Activated T-cell treated with anti-CD3 and anti-CD28 coated beads for 24 hours (primary cell): ENCODE measurements at regions not wholly inside any gene's neighbourhood (a gene's known extent, or its start where the extent isn't known, plus 50 kb on each side); places are given as distances from the start of the nearest gene placed in this dataset.
"Not testable (repeated sequence)": the region's sequence is repeated elsewhere in the genome, so short reads cannot be mapped to it uniquely, and the experiment has no call there.

Experiments
- DNase-seq: peaks from one replicate; pipeline ENCODE4 v3.0.0-alpha.2; 2020; ENCODE audit warnings: low read depth

DNA sequence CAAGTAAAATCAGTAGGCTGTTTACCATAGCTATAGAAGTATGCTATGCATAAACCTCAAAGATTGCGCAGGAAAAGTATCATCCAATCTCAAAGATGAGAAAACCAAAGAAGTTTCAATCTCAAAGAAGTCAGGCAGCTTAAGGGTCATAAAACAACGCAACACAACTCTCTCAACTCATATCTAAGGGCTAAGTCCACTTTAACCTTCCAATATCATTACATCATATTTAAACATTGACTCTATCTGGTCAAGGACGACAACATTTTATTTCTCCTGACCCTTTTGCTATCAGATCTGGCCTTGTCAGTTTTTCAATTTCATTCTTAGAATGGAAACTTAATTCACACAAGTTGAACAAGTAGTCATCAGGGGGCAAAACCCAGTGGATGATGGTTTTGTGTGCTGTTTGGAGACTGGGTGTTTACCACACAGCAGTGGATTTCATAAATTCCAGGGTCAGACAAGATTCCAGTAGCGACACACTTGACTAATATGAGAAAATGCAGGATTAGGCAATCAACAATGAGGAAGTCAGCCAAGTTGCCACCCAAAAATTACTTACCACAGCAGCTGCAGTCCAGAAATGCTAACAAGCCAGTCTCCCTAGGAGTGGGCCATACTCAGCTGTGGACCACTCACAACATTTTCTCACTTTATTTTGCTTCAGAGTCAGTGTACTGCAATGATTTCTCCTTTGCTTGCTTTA, 108.7 kb upstream of the NBPF26 start:
- not testable (repeated sequence) for DNase-seq

DNA sequence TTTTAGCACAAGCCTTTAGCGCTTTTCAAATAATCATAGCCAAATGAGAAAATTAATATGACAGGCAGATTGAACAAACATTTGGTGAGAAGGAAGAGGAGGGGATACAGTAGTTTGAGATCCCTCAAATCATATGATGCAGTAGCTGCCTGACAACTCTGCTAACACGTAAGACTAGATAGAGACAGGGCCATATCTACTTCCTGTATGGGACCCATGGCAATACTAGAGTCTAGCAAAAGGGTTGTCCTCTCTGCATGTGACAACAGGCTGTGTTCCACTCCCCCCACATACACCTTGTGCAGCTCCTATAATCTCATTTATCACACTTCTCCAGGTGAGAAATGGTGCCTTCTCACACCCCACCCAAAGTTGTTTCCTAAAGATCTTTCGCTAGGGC, 106.3 kb upstream of the NBPF26 start:
- not testable (repeated sequence) for DNase-seq

DNA sequence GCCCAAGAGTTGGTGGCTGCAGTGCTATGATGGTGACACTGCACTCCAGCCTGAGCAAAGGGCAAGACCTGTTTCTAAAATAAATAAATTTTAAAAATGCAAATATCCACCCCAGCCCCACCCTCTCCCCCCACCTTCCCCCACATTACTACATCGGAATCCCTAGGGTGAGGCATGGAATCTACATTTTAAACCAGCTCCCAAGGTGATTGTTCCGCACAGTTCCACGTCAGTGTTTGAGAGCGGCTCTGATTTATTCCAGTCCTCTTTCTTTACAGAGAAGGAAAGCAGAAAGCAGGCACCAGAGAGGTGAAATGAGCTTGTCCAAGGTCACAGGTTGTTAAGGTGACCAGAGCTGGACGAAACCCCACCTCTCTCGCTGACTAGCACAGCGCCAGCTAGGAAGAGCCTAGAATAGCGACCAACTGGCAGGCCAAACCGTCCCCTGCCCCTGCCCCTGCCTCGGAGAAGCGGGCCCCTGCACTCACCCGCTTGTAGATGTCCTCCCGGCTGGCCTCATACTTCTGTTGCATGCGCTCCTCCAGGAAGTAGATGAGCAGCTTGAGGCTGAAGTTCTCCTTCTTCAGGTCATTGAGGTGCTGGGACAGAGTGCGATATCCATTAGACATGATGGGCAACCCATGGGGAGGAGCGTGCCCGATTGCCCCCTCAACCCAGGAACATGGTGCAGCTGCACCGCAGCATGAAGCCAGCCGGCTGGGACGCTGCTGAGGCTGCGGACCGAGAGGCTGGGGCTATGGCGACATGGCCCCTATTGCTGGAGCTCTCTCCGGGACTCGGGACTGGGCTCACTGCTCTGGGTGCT, 103.7 kb upstream of the NBPF26 start:
- not testable (repeated sequence) for DNase-seq

DNA sequence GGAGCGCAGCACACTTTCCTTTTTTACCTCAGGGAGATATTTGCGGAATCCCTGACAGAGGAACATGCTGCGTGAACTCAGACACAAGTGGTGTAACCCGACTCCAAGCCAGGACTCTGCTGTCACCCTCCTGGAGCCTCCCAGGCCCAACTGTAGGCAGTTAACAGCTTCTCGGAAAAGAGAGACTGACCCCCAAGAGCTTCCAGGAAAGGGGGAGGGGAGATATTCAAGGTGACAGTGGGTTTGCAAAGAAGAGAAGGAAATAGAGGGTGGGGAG, 103.1 kb upstream of the NBPF26 start:
- DNase-seq, result not testable (repeated sequence)

DNA sequence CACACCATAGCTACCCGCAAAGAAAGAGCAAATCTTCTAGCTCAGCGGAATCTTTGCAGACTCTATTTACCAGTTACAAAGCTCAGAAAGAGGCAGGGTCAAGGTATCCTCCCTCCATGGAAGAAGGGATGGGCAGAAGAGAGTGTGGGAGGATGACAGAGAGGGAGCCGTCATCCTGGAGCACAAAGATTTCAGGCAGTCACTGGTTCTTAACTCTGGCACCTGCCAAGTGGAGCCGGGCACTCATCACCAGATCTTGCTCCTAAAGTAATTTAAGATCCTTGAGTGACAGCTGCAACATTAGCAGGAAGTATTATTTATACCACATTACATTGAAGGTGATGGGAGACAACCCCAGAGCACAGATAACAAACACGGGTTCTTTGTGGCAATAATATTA, 102.5 kb upstream of the NBPF26 start:
- DNase-seq, result not testable (repeated sequence)

DNA sequence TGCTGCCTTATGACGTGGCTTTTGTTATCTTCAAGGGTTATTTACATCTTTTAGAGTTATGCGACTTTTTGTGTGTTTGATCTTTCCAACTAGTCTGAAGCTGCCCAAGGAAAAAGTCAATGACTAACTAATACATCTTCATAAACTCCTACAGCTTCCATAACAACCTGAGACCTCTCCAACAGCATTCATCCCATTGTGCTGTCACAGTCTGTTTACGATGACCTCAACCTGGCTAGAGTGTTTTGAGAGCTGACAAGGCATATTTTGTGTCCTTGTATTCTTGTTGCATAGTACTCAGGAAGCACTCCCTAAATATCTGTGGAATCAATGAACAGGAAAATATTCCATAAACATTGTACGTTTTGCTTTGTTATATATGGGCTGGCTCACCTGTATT, 100.2 kb upstream of the NBPF26 start:
- DNase-seq, result not testable (repeated sequence)

DNA sequence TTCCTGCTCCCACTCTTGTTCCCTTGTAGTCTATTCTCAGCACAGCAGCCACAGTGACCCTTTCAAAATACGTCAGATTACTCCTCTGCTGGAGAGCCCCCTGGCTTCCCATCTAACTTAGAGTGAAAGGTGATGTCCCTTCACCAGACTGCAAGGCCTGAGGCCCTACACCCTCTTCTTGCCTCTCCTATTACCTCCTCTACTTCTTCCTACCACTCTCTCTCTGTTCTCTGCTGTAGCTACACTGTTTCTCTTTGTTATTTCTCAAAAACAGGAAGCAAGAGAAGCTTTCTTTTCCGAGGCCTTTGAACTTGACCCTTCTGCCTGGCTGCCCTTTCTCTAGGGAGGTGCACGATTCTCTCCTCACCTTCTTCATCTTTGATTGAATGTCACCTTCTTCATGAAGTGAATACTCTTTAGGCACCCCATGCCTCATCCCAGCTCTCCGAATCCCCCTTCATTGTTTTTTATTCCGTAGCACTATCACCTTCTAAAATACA, 99.1 kb upstream of the NBPF26 start:
- DNase-seq, result not testable (repeated sequence)

DNA sequence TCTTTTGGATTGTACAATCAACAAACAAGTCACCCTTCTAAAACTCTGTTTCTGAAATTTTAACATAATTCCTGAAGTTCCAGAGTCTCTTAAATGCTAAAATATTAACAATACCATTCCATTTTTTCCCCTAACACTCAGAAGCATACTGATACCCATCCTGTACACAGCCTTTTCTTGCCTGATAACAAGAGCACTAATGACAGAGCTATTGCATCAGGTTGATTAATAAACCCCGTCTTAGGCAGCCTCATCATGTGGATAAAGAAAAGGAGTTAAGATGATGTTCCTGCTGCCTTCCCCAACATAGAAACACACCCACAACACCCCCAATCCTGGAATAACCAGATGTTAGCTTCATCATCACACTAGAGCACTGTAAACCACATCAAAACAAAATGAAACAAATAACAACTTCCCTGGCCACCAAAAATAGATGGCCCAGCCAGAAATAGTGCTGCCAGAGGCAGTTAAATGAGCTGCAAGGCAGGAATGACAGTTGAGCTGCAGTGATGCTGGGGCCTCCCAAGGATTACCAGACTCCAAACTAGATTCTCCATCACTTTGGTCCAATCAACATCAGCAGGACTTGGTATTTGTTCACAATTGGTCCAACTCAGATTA, 93.8 kb upstream of the NBPF26 start:
- DNase-seq, result not testable (repeated sequence)

DNA sequence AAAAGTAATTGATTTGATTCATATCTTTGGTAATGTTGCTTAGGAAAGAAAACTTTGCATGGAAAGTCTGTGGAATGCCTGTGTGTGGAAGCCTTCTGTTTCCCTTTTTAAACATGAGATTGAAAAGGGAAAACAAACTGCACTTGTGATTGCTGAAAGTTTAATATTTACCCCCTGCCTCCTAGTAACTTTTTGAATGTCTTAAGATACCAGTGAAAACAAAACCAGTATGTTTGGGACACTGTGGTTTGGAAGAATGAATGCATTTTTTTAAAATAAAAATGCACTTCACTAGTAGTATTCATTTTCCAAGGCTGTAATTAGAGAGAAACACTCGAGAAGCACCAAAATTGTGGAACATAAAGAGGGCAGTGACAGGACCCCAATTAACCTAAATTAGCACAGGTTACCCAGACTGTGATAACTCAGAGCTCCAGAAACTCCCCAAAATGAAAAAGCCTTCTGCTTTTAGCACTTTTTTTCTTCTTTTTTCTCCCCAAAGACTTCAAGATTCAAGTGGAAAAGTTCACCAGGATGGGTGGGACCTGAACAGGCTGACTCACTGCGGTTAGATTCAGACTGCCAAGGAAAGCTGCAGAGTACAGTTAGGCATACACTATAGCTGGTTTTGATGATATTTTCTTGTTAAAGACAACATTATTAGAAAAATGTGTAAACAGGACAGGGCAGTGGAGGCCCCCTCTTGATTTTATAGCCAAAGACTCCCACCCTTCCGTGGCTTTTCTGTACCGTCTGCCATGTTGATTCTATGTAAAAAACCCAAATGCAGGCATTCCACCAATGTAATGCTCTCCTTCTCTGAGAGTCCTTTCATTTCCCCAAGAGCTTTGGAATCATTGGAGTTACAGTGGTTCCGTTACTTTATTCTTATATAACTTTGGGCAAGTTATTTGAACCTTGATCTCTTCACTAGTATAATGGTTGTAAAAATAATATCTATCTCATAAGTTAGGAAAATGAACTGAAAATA, 88.6 kb upstream of the NBPF26 start:
- DNase-seq, result not testable (repeated sequence)

DNA sequence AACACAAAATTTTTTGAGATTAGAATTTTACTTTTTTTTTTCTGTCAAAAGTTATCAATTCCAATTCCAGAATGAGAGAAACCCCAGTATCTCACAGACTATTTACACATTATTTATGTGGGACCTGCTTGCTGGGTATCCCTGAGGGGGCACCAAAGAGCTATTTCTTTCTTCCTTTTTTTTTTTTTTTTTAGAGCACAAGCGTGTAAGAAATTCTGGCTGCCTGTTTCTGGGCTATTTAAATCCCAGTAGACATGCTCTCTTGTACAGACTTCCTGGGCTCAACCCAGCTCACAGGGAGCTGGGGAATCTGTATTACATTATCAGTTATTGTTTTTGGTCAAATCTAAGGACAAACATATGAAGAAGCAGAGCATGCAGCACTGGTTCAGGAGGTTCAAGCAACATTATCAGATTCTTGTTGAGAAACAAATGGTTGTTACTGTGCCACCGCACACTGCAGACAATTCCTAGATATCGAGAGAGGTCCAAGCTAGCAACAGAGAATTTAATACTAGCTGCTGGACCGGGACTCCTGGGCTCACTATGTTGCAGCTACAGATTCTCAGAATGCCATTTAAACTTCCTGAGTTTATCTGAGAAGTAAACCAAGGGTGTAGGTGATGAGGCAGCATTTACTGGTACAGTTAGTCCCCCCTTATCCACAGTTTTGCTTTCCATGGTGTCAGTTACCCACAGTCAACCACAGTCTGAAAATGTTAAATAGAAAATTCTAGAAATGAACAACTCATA, 83.3 kb upstream of the NBPF26 start:
- DNase-seq, result not testable (repeated sequence)

DNA sequence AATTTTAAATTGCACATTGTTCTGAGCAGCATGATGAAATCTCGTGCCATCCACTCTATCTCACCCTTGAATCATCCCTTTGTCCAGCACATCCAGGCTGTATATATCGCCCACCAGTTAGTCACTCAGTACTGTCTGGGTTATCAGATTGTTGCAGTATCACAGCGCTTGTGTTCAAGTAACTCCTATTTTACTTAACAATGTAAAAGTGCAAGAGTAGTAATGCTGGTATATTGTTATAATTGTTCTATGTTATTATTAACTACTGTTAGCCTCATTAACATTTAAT, 82.8 kb upstream of the NBPF26 start:
- not testable (repeated sequence) for DNase-seq

DNA sequence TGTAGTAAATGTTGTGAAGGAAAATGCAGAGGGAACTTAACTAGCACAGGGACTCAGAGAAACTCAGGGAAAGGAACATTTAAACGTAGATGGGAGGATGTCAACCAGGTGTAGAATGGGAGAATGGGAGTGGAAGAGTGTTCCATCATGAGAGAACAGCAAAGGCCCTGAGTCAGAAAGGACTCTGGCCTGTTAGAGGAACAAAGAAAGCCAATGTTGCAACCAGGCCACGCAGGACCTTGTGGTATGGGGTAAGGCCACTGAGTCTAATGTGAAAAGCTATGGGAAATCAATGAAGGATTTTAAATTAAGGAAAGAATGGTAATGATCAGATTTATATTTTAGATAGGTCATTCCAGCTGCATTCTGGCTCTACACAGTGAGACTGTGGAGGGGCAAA, 76.6 kb upstream of the NBPF26 start:
- not testable (repeated sequence) for DNase-seq

DNA sequence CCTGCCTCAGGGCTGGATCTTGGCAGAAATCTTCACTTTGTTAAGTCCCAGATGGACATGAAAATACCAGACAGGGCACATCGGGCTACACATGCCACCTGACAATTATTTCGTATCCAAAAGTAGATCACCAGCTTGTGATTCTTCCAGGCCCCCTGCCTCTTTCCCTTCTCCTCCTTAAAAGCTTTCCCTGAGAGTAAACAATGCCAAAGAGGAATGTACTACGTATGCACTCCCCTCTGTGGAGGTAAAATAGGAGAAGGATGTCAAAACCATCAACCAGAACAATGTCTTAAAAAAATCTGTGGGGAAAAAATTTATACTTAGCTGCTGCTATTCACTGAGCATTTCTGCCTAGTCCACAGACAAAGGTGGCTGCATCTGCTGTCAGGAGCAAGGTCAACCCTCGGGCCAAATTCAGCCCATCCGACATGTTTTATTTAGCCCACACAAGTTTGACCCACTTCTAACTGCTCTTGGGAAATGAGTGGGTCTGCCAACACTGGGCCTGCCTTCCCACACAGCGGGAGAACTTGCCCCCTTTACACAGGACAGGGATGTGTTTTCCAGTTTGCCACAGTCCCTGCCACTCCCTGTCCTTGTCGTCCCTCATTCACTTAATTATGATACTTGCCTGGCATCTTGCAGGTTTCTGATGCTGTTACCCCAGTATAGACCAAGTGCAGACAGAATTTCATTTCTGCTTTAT, 74.7 kb upstream of the NBPF26 start:
- DNase-seq, result not testable (repeated sequence)

DNA sequence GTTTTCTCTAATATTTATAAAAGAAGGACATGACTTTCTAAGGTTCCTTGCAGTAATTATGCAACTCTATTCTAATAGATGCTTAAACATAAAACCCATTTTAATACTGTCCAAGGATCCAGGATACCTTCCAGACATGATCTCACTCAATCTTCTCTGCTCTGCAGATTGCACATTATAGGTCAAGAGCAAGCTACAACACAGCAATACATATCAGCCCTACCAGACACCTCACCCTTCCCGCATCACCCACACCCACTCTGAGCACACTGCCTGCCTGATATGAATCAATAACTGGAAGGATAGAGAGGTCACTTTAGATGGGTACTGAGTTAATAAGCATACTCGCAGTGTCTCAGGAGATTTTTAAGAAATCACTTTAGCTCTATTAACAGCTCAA, 74.0 kb upstream of the NBPF26 start:
- not testable (repeated sequence) for DNase-seq

DNA sequence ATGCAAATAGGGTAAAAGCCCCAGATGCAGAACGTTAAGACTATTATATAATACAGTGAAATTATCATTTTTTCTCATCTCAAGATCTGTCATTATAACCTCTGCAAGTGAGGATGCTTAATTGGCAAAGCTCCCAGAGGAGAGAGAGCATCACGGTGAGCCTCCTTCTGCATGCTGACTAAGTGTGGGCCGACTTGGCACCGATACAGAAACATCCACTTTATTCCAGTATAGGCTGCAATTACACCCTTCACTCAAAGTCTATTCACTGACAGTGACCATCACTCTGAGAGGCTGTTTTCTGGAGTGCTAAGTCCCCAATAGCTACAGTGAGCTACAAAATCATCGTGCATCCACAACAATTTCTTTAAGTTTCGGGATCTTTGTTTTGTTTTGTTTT, 69.6 kb upstream of the NBPF26 start:
- not testable (repeated sequence) for DNase-seq

DNA sequence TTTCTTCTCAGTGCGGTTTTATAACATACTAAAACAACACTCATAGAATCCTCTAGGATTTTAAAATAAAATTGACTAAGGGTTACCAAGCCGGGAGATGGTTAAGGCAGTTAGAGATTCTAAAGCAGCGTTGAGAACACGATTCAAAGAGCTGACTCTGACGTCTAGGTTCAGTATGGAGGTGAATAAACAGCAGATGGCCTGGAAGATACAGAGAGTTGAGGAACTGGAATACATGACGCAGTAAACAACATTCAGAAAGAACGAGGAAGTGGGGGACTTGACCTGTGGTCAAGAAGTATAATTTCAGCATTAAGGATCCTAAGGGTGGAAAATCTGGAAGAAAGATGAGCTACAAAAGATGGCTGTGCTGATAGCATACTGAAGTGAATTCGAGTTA, 68.4 kb upstream of the NBPF26 start:
- DNase-seq, result not testable (repeated sequence)

DNA sequence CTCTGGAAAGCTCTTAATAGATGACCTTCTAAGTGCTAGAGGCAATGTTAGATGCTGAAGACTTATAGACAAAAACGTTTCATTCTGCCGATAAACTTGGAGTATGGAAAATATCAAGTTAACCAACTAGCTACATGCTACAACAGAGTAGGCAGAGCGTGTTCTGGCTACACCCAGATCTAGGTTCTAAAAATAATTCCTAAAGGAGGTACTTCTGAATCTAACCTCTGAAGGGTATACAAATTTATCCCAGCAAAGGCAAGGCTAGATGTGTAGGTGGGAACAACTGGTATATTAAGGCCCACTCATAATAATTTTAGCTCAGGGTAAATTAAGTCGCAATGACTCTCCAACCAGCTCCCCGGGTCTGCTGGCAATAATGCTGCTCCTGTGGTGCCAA, 67.6 kb upstream of the NBPF26 start:
- not testable (repeated sequence) for DNase-seq

DNA sequence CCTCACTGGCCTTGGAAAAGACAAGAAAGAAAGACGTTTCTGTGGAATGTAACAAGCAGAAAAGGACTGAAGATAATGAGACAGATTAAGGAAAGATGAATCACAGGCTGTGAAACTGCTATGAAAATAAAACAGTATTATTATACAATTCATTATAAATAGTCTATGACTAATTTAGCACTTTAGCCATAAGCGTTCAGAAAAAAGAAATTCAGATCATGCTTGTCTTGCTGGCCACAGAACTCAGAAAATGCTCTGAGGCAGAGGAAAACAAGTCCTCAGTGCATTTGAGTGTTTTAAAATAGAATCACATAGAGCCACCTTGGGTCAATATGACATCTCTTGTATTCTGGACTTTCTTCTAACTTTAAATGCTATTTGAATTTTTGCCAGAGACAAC, 65.9 kb upstream of the NBPF26 start:
- DNase-seq, result not testable (repeated sequence)

DNA sequence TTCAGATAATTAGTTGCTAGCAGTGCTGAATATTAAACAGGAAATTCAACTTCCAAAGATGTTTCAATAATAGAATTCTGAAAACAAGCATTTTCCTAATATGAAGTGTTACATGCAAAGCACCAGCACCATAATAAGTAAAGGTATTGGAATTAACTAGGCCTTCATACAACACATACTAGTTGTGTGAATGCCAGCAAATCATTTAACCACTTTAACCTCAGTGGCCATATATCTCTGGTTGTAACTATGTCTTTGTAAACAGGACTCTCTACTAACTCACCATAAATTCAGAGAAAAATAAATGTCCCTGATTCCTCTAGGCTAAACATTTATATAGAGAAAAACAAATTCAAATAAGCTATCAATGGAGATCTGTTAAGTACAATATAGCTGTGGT, 65.1 kb upstream of the NBPF26 start:
- DNase-seq, result not testable (repeated sequence)

DNA sequence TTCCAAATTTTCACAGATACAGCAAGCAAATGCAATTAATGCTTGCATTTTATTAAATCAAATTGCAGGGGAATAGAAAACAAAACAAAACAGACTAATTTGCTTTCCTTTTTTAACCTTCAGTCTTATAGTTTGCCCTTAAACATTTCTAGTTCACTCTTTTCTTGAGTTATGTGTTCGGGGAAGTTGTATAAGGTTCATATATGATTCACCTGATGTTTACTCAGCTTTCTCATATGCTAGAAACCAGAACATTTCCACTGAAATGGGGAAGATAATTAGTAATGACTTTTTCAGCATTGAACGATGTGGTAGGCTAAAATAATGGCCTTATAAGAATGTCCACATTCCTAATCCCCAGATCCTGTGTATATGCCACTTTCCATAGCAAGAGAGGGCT, 64.6 kb upstream of the NBPF26 start:
- not testable (repeated sequence) for DNase-seq
